Adrenal gland (tissue), 5 donors: ENCODE measurements at regions not wholly inside any gene's neighbourhood (a gene's known extent, or its start where the extent isn't known, plus 50 kb on each side); places are given as distances from the start of the nearest gene placed in this dataset.

Experiments
- POLR2A ChIP-seq, 2 donors: fragments of 450-650 bp; IDR thresholded peaks; one replicate each; pipeline ENCODE4 v1.6.1; 2017; ENCODE audit warnings: antibody characterized with exemption in 2 of 2, mild to moderate bottlenecking in 2 of 2, moderate library complexity in 1 of 2
- TF ChIP-seq, protein P1 (sequence below), 6 experiments: fragments of 450-650 bp in 4 of 6; fragments of 200-600 bp in 2 of 6; sonication (generic) in 1 of 6; IDR thresholded peaks; 1 replicate in 5 of 6; 2 replicates in 1 of 6; pipeline versions ENCODE4 v1.5.1 to v1.8.0; 2016 to 2021; ENCODE audit warnings: antibody characterized with exemption in 6 of 6, mild to moderate bottlenecking in 2 of 6, moderate library complexity in 1 of 6
- donor health status: DM: no; HTN: no; CAD: no.

DNA sequence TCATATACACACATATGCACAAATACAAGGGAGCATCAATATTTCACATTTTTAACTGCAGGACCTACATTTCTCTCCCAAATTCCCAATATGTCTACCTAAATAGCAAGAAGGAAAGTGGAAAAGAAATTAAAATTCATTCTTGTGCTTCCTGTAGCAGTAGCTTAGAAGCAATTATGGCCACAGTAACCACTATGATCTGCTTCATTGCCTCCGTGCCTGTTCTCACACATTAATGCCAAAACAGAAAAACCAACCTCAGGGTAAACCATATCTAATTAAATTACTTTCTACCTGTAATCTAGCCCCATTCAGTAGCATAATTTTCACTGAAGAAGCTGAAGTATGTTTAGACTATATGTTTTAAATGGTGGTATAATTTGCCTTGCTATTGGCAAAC is 55.2 kb downstream of the HYCC1 start:
- TF ChIP-seq, protein P1, sequence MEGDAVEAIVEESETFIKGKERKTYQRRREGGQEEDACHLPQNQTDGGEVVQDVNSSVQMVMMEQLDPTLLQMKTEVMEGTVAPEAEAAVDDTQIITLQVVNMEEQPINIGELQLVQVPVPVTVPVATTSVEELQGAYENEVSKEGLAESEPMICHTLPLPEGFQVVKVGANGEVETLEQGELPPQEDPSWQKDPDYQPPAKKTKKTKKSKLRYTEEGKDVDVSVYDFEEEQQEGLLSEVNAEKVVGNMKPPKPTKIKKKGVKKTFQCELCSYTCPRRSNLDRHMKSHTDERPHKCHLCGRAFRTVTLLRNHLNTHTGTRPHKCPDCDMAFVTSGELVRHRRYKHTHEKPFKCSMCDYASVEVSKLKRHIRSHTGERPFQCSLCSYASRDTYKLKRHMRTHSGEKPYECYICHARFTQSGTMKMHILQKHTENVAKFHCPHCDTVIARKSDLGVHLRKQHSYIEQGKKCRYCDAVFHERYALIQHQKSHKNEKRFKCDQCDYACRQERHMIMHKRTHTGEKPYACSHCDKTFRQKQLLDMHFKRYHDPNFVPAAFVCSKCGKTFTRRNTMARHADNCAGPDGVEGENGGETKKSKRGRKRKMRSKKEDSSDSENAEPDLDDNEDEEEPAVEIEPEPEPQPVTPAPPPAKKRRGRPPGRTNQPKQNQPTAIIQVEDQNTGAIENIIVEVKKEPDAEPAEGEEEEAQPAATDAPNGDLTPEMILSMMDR (IDR thresholded peaks at IDR 0.05), result no peak
- no peak for TF ChIP-seq POLR2A (IDR thresholded peaks at IDR 0.05)
